Activated CD4-positive, alpha-beta T cell treated with anti-CD3 and anti-CD28 coated beads, Interleukin-2, amount 50 U/mL, for 24 hours (primary cell): ENCODE measurements at regions not wholly inside any gene's neighbourhood (a gene's known extent, or its start where the extent isn't known, plus 50 kb on each side); places are given as distances from the start of the nearest gene placed in this dataset.
A peak's percentile ranks its signal among the peaks of the same experiment; 100 is the strongest.

Experiments used
- DNase-seq, 2 donors: peaks; one replicate each; pipeline ENCODE4 v3.0.0-alpha.2; 2020; ENCODE audit warnings: low read depth in 1 of 2, low spot score in 1 of 2

DNA sequence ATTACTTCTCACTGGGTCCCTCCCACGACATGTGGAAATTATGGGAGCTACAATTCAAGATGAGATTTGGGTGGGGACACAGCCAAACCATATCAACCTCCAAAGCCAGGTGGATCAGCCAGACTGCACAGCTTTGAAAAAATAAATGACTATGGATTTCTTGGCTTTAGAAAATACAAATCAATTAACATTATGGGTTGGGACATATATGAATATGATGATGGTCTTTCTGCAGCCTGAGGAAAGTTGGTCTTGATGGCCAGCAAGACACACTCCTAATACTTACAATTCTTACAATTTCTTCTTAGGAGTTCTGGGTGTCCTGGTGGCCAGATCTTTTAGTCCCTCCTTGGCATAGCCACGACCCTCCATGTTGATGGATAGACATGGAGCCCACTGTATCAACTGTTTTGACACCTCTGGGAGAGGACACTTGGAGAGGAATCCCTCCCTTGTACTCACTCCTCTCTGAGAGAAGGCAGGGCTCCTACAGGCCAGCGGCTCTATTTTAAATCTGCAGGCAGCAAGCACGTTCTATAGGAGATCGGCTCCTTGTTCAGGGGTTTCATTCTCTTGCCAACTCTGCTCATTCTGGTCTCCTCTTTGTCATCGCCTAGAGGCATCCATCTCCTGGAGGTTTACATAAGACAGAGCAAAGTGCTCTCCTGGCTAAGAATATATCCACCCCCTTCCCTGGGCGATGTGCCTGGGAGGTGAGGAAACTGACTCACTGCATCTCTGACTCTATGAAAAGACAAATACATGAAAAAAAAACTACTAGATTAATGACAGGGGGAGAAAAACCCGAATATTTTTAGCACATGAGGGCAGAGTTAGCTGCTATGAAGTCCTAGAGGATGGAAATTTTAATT is 145.9 kb downstream of the CARTPT start:
- DNase-seq: no peak

GRCh38 chr5:71865665-71866320 is 146.7 kb downstream of the CARTPT start:
- no peak for DNase-seq

GRCh38 chr5:71872311-71872864 is 153.3 kb downstream of the CARTPT start:
- no peak for DNase-seq

DNA sequence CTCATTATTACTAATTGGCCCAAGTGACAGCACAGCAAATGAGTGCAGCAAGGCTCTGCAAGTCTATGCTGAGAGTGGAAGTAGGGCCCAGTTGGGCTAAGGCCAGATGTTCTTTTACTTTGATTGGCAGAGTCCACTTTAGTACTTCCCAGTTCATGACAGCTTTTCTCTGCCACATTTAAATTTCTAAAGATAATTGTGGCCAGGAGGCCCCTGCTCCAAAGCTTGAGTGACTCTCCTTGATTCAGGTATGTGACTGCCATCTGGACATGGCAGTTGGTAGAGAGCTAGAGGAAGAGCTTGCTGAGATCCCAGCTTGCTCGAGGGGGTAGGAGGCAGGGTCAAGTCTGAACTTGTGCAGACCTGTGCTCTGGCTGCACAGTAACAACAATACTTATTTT is 154.1 kb downstream of the CARTPT start:
- DNase-seq: no peak

DNA sequence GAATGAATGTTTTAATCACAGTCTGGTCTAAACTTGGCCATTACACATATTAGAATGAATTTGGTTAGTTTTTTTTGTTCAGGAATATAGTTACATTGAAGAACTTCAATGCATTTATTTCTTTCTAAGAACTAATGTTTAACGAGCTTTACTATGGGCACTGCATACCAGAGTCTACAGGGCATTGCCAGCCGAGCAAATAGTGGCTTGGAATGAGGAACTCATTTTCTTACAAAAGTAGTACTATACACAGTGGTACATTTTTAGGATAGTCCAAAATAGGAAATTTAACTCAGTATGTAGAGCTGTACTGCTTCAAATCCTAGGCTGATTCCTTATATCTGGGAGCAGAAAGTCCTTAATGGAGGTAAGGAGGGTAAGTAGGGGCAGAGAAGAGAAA is 155.4 kb downstream of the CARTPT start:
- no peak for DNase-seq

DNA sequence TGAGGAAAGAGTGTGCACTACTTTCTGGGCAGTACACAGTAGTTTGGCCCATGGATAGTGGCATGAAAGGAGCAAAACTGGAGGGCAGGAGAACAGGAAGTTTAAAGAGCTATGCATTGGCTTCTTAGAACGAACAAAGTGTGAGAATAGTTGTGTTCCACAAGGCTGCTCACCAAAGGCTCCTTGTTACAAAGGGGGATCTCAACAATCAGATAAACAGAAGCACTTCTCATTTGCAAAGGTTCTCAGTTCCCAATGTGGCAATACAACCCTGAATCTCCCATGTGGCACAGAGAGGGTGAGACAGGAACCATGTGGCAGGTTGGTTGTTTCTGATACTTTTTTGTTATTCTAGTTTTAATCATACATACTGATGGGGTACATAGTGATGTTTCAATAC is 158.4 kb downstream of the CARTPT start:
- DNase-seq: no peak

GRCh38 chr5:71880536-71880935 is 161.5 kb downstream of the CARTPT start:
- no peak for DNase-seq

DNA sequence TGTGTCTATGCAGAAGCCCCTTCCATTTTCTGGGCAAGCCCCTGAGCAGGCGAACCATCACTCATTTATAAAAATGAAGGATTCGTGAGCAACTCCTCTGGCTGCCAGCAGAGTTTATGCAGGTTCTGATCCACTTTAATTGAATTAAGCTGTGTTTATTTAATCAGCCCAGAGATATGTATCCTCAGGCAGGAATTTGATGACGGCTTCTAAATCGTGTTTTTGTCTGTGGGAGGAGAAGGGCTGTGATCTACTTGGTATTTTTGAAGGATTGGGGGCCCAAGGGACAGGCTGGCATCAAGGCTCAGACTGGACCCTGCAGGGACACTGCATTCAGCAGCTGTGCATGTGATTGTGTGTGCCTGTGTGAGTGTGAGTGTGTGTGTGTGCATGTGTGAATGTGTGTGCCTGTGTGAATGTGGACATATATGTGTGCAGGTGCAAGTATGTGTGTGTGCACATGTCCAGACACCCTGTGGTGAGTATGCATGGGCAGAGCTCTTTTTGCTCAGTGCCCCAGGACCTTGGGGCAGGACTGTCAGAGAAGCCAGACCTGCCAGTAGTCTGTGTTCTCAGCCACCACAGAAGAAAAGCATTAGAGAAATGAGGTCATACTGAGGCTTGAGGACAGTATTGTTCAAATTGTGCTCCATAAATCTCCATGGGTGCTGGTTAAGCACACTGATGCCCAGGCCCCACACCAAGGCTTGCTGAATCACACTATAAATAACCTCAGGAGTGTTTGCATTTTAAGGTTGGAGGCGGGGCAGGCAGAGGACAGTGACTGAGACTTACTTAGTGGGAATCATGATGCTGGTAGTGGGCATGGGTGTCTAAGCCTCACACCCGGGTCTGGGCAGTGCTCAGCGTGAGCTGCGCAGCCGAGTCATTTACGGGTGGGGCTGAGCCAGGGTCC is 164.0 kb downstream of the CARTPT start:
- DNase-seq: no peak

DNA sequence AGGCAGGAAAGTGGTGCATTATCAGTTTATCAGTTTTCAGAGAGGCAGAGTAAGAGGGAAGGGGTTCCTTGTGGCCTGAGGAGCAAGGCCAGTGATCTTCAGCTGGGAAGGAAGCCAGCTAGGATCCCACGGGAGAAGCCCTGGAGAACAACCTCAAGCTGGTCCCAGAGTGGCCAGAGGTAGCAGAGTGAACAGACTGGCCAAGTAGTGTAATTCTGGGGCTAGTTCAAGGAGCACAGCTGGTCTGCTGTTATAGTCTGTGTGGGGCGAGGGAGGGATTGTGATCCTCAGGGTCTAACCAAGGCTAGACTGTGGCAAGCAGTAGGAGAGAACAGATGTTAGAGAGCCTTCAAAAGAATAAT is 164.6 kb downstream of the CARTPT start:
- no peak for DNase-seq

DNA sequence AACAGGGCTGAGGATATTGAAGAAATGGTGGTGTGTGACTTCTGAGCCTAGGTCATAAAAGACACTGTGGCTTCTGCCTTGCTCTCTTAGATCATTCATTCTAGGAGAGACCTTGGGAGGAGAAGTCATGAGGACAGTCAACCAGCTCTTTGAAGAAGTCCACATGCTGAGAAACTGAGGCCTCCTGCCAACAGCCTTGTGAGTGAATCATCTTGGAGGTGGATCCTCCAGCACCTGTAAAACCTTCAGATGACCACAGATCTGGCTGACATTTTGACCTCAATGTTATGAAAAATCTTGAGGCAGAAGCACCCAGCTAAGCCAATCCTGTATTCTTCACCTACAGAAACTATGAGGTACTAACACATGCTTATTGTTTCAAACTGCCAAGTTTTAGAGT is 165.9 kb downstream of the CARTPT start:
- DNase-seq: no peak

DNA sequence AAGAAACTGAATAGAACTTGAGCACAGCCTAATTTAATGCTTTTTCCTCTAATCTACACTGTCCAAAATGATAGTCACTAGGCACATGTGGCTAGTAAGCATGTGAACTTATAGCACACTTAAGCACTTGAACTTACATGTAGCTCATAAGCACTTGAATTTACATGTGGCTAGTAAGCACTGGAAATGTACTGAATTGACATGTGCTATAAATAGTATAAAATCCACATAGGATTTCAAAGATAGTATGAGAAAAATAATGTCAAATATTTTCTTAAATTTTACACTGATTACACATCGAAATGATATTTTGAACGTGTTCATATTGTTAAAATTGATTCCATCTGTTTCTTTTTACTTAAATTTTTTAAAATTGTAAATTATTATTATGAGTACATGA is 167.3 kb downstream of the CARTPT start:
- no peak for DNase-seq

DNA sequence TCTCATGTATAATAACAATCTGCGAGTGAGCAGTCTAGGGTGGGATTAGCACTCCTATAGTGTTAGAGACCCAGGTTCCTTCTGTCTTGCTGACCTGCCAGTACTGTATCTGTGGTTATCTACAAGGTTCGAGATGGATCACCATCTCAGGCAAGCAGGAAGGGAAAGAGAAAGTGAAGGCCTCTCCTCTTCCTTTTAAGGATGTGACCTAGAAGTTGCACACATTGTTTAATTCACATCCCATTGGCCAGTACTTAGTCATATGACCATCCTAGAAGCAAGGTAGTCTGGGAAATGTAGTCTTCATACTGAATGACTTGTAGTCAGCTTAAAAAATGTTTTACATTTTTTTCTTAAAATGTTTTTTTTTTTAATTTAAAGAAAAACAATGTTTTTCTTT is 168.6 kb downstream of the CARTPT start:
- DNase-seq: peak in 1 of 2 donors; percentile 3

- no peak for DNase-seq
Measured at GRCh38 chr5:71891406-71891805, 172.3 kb downstream of the CARTPT start.

- no peak for DNase-seq
Measured at GRCh38 chr5:71891856-71892255, 172.8 kb downstream of the CARTPT start.

- DNase-seq: no peak
Measured at GRCh38 chr5:71892641-71893365, 173.7 kb downstream of the CARTPT start.

- no peak for DNase-seq
Measured at GRCh38 chr5:71893451-71893850, 174.4 kb downstream of the CARTPT start.

DNA sequence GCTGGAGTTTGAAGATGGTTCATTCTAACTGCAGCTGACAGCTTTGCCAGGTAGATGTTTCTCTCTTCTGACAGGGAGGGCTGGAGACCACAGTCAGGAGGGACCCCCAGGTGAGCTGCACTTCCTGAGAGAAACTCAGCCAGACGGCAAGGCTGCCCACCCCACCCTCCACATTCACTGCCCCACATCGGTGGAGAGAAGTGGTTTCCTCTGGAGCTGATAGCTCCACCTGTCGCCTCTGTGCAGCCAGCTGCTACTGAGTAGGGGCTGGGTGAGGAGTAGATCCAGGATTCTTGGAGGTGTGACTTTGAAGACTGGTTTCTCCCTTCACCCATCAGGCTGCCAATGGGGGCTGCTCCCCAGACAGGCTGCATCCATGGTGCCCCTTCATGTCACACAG is 175.0 kb downstream of the CARTPT start:
- no peak for DNase-seq

GRCh38 chr5:71895546-71895945 is 176.5 kb downstream of the CARTPT start:
- no peak for DNase-seq

- DNase-seq: no peak
Measured at GRCh38 chr5:71899865-71900342, 180.8 kb downstream of the CARTPT start.

DNA sequence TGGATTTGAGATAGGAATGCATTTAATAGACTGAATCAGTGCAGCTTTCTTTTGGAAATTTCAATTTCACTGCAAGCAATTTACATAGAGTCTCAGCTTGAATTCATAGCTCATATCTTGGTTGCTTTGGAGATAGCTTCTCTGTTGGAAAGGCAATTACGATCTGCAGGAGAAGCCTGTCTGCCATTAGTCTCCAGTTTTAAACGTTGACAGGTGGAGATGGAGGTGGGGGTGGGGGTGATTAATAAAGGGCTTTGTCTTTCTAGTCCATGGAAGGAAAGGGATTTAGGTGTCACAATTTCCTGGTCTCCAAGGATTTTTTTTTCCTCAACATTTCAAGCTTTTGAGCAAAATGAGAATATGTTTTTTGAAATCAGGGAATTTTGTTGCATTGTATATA is 184.7 kb downstream of the CARTPT start:
- DNase-seq: no peak

DNA sequence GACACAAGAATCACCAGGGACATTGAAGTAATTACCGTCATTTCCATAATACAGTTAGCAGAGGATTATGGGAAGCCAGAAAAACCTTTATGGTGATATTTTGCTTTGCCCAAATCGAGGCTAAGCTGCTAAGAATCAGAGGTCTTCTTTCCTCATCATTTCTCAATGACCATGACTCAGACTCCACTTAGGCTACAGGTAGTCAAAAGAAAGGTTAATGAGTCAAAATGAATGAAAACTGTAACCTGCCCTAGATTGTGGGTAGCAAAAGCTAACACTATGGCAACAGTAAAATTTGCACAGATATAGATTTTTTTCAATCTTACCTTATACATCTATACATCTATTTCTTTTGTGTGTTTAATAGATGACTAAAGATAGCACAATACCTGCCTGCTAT is 185.8 kb downstream of the CARTPT start:
- DNase-seq: no peak
